Activated T-helper 2 cell treated with anti-CD3 and anti-CD28 coated beads, Interferon-gamma antibody, Interleukin-2, Interleukin-4, amounts not matched to agents 10 μg/mL and 5 μg/mL and 100 μg/mL, durations not matched to agents 14 hours and 24 hours and 36 hours (primary cell): ENCODE measurements at regions not wholly inside any gene's neighbourhood (a gene's known extent, or its start where the extent isn't known, plus 50 kb on each side); places are given as distances from the start of the nearest gene placed in this dataset.
A peak's percentile ranks its signal among the peaks of the same experiment; 100 is the strongest.

Source experiments
- DNase-seq: peaks from one replicate; pipeline ENCODE4 v3.0.0; 2021; ENCODE audit warnings: low spot score
- H3K27ac Mint-ChIP-seq: one replicate; pipeline ENCODE4 v1.8.0; 2021; ENCODE audit warnings: mixed read lengths
- H3K27me3 Mint-ChIP-seq: one replicate; pipeline ENCODE4 v1.8.0; 2021; ENCODE audit warnings: low read depth, mixed read lengths
- H3K36me3 Mint-ChIP-seq: one replicate; pipeline ENCODE4 v1.8.0; 2021; ENCODE audit warnings: low read depth, mixed read lengths
- H3K4me1 Mint-ChIP-seq: one replicate; pipeline ENCODE4 v1.8.0; 2021; ENCODE audit warnings: low read depth, mixed read lengths
- H3K4me3 Mint-ChIP-seq: one replicate; pipeline ENCODE4 v1.8.0; 2021; ENCODE audit warnings: low read depth, mild to moderate bottlenecking, moderate library complexity, mixed read lengths
- H3K9me3 Mint-ChIP-seq: one replicate; pipeline ENCODE4 v1.8.0; 2021; ENCODE audit warnings: mixed read lengths
- intact Hi-C: fragments of 100-400 bp; cut with micrococcal nuclease; formaldehyde crosslinking; loops from one replicate; pipeline ENCODE4 v1.15.1; 2023

DNA sequence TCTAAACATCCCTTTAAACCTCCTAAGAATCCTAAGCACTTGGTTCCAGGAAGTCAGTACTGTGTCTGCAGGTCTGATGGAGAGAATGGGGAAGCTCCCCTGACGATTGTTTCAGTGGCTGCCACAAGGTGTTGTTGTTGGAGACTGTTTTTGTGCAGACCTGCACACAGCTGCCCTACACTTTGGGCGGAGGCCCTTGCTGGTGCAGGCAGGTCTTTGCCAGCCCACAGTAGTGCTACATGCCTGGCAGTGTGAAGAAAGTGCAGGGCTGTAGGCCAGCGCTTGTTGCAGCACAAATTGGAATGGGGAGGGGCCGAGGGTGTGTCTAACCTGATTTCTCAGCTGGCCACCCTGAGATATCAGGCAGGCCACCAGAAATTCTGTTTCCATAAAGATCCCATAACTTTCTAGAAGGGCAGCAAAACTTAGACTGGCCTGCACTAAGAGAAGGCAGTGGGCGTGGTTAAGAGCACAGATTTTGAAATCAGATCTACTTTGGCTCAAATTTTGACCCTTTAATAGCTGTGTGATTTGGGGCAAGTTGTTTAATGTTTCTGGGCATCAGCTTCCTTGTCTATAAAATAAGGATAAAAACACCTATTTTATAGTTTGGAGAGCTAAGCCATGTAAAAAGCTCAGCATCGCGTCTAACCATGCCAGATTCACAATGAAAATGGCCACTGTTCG lies 83.7 kb upstream of the SLC1A4 start:
- intact Hi-C loops: no loop called here
- Mint-ChIP-seq H3K9me3 (no peaks in the 10 kb centered on the region), H3K27ac (no peak overlapping the region), H3K4me1 (peaks cover 10% of the 10 kb centered on the region), H3K27me3 (peaks cover 16% of the 10 kb centered on the region), H3K36me3 (no peaks in the 10 kb centered on the region), H3K4me3 (no peak overlapping the region)
- no peak for DNase-seq

DNA sequence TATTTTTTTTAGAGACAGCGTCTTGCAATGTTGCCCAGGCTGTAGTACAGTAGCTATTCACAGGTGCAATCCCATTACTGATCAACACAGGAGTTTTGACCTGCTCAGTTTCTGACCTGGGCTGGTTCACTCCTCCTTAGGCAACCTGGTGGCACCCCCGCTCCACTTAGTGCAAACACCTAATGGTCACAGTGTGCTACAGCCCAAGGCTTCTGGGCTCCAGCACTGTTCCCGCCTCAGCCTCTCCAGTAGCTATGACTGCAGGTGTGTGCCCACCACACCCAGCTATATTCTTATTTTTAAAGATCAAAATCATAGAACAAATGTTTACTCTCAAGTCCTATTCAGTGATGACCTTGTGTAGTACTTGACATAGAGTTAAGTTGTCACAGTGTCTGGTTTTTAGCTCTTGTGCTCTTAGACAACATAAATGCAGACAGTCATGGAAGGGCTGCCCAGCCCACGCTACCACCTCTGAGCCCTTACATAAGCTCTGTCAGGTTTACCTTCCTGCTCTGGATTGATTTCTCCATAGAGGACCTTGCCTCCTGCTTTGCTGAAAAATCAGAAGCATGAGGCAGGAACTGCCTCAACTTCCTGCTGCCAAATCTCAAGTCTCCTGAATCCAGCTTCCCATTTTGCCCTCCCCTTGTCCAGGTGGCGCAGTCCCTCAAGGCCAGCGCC lies 82.2 kb upstream of the SLC1A4 start:
- DNase-seq: no peak
- intact Hi-C loops: no loop called here
- no peaks in the 10 kb centered on the region for H3K9me3 Mint-ChIP-seq
- peaks cover 20% of the 10 kb centered on the region for H3K4me1 Mint-ChIP-seq
- H3K27me3 Mint-ChIP-seq: peaks cover 15% of the 10 kb centered on the region
- no peak overlapping the region for H3K27ac Mint-ChIP-seq
- no peak overlapping the region for H3K4me3 Mint-ChIP-seq
- H3K36me3 Mint-ChIP-seq: no peaks in the 10 kb centered on the region

- H3K4me1 Mint-ChIP-seq: peaks cover 20% of the 10 kb centered on the region
- no peak overlapping the region for H3K4me3 Mint-ChIP-seq
- intact Hi-C loops: no loop called here
- H3K9me3 Mint-ChIP-seq: no peaks in the 10 kb centered on the region
- H3K27me3 Mint-ChIP-seq: peaks cover 8% of the 10 kb centered on the region
- no peak for DNase-seq
- no peak overlapping the region for H3K27ac Mint-ChIP-seq
- no peaks in the 10 kb centered on the region for H3K36me3 Mint-ChIP-seq
These were observed 80.8 kb upstream of the SLC1A4 start for GRCh38 chr2:64908406-64908805.

- H3K27ac Mint-ChIP-seq: peak overlapping the region; percentile 53
- no peaks in the 10 kb centered on the region for H3K36me3 Mint-ChIP-seq
- peaks cover 8% of the 10 kb centered on the region for H3K27me3 Mint-ChIP-seq
- DNase-seq: no peak
- intact Hi-C loops: loop anchor here (5.0 to 10.0 kb wide), 2 partner anchors 254 to 388 kb away; partner anchors contain the start of gene AFTPH
- H3K9me3 Mint-ChIP-seq: no peaks in the 10 kb centered on the region
- peaks cover 23% of the 10 kb centered on the region for H3K4me1 Mint-ChIP-seq
- H3K4me3 Mint-ChIP-seq: no peak overlapping the region
These were observed 78.7 kb upstream of the SLC1A4 start for GRCh38 chr2:64910523-64910922.

DNA sequence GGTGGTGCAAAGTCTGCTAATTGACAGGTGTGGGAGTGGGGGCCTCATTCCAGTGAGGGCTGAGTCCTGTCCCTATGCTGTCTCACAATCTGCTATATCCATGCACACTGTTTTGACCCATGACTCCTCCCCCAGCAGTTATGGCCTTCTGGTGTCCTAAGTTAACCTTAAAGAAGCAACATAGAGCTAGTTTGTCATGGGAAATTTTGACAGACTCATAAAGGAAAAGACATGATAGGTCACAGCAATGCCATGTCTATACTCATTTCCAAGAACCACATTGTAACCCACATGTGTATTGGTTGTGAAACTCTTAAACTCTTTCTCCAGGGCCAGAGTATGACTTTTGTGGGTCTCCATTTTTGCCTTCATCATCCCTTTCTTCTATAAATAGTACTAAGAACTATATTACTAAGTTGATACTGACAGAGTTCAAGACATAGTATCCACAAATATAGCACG lies 78.2 kb upstream of the SLC1A4 start:
- Mint-ChIP-seq H3K4me1 (peaks cover 24% of the 10 kb centered on the region), H3K27me3 (peaks cover 8% of the 10 kb centered on the region), H3K36me3 (no peaks in the 10 kb centered on the region), H3K27ac (peak overlapping the region; percentile 70), H3K4me3 (no peak overlapping the region), H3K9me3 (no peaks in the 10 kb centered on the region)
- intact Hi-C loops: loop anchor here (5.0 to 10.0 kb wide), 2 partner anchors 254 to 389 kb away; partner anchors contain the start of gene AFTPH
- no peak for DNase-seq

DNA sequence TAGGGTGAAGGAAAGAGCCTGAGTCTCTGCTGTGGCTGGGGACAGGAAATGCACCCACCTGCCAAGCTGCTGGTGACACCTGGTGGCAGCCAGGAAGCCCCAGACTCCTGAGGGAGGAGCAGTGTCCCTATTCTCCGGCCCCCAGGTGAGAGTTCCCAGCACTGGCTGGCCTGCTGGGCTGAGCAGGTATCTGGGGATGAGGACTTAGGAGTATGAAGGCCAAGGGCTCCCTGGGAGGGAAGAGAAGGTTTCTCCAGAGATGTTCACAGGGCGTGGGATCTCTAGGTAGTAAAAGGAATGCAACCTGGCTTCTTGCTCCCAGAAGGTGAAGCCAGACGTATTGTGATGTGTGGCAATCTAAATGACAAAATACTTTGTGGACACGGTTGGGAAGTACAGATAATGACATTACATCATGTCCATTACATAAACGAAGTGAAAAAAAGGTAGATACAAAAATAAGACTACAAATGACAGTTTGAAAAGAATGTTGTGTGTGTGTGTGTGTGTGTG lies 75.8 kb upstream of the SLC1A4 start:
- Mint-ChIP-seq H3K36me3 (no peaks in the 10 kb centered on the region), H3K4me1 (peaks cover 32% of the 10 kb centered on the region), H3K4me3 (no peak overlapping the region), H3K9me3 (no peaks in the 10 kb centered on the region), H3K27me3 (peaks cover 3% of the 10 kb centered on the region), H3K27ac (no peak overlapping the region)
- no peak for DNase-seq
- intact Hi-C loops: loop anchor here (5.0 to 10.0 kb wide), 2 partner anchors 251 to 391 kb away; partner anchors contain the start of gene AFTPH

GRCh38 chr2:64914247-64914646 lies 75.0 kb upstream of the SLC1A4 start:
- no peak overlapping the region for H3K4me3 Mint-ChIP-seq
- intact Hi-C loops: loop anchor here (5.0 to 10.0 kb wide), 2 partner anchors 251 to 392 kb away; partner anchors contain the start of gene AFTPH
- H3K27me3 Mint-ChIP-seq: no peaks in the 10 kb centered on the region
- no peaks in the 10 kb centered on the region for H3K36me3 Mint-ChIP-seq
- H3K27ac Mint-ChIP-seq: no peak overlapping the region
- H3K4me1 Mint-ChIP-seq: peaks cover 37% of the 10 kb centered on the region
- no peaks in the 10 kb centered on the region for H3K9me3 Mint-ChIP-seq
- no peak for DNase-seq

GRCh38 chr2:64914735-64915509 lies 74.3 kb upstream of the SLC1A4 start:
- H3K4me3 Mint-ChIP-seq: no peak overlapping the region
- intact Hi-C loops: loop anchor here (5.0 to 10.0 kb wide), 3 partner anchors 250 to 393 kb away; partner anchors contain the start of genes ACTR2 and AFTPH
- peaks cover 42% of the 10 kb centered on the region for H3K4me1 Mint-ChIP-seq
- H3K27me3 Mint-ChIP-seq: no peaks in the 10 kb centered on the region
- no peaks in the 10 kb centered on the region for H3K9me3 Mint-ChIP-seq
- H3K36me3 Mint-ChIP-seq: no peaks in the 10 kb centered on the region
- DNase-seq: no peak
- H3K27ac Mint-ChIP-seq: no peak overlapping the region

- no peaks in the 10 kb centered on the region for H3K27me3 Mint-ChIP-seq
- no peak overlapping the region for H3K27ac Mint-ChIP-seq
- no peak overlapping the region for H3K4me3 Mint-ChIP-seq
- no peak for DNase-seq
- peaks cover 39% of the 10 kb centered on the region for H3K4me1 Mint-ChIP-seq
- intact Hi-C loops: loop anchor here (5.0 to 10.0 kb wide), 2 partner anchors 249 to 312 kb away; partner anchors contain the start of gene ACTR2
- H3K9me3 Mint-ChIP-seq: no peaks in the 10 kb centered on the region
- no peaks in the 10 kb centered on the region for H3K36me3 Mint-ChIP-seq
These were observed 73.7 kb upstream of the SLC1A4 start for GRCh38 chr2:64915510-64915900.

GRCh38 chr2:64918220-64918886 lies 70.8 kb upstream of the SLC1A4 start:
- peak overlapping the region; percentile 86 for H3K4me3 Mint-ChIP-seq

DNA sequence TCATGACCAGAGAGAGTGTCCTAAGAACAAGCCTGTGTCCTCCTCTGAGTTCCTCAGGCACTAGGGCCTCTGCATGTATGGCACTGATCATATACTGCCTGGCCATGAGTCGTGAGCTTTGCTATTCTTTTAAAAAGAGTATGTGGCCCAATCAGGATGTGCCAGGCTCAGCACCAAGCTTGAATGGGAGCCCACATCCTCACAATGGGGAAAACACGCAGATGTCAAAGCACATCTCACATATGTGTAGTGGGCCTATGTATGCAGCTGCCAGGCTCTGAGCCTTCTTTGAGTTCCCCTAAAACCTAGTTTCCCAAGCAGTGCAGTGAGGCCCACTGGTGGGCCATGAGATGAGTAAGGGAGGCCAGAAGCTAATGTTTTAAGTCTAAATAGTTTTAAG lies 69.9 kb upstream of the SLC1A4 start:
- intact Hi-C loops: loop anchor here (5.0 to 10.0 kb wide), 2 partner anchors 246 to 308 kb away; partner anchors contain the start of gene ACTR2
- H3K4me1 Mint-ChIP-seq: peaks cover 36% of the 10 kb centered on the region
- no peaks in the 10 kb centered on the region for H3K36me3 Mint-ChIP-seq
- H3K27me3 Mint-ChIP-seq: no peaks in the 10 kb centered on the region
- no peak overlapping the region for H3K27ac Mint-ChIP-seq
- peaks cover 4% of the 10 kb centered on the region for H3K9me3 Mint-ChIP-seq
- no peak for DNase-seq
- peak overlapping the region; percentile 57 for H3K4me3 Mint-ChIP-seq

More at GRCh38 chr2:64918220-64918886, 70.8 kb upstream of the SLC1A4 start:
- no peaks in the 10 kb centered on the region for H3K36me3 Mint-ChIP-seq
- H3K27me3 Mint-ChIP-seq: no peaks in the 10 kb centered on the region
- intact Hi-C loops: loop anchor here (5.0 to 10.0 kb wide), 2 partner anchors 246 to 309 kb away; partner anchors contain the start of gene ACTR2
- H3K27ac Mint-ChIP-seq: peak overlapping the region; percentile 83
- no peaks in the 10 kb centered on the region for H3K9me3 Mint-ChIP-seq
- peaks cover 34% of the 10 kb centered on the region for H3K4me1 Mint-ChIP-seq
- DNase-seq: no peak
